ENCODE measurements at regions not wholly inside any gene's neighbourhood (a gene's known extent, or its start where the extent isn't known, plus 50 kb on each side); places are given as distances from the start of the nearest gene placed in this dataset.

GRCh38 chr13:31675440-31675953, 63.8 kb upstream of the RXFP2 start:
- TF ChIP-seq CTCF (IDR thresholded peaks at IDR 0.05) (no peak), POLR2A (IDR thresholded peaks at IDR 0.05) (no peak)
